Heart left ventricle (tissue), 16 donors: ENCODE measurements at regions not wholly inside any gene's neighbourhood (a gene's known extent, or its start where the extent isn't known, plus 50 kb on each side); places are given as distances from the start of the nearest gene placed in this dataset.
"Not testable (repeated sequence)": the region's sequence is repeated elsewhere in the genome, so short reads cannot be mapped to it uniquely, and the experiment has no call there.

ENCODE experiments used
- ATAC-seq, 4 donors: fragments of 200-7000 bp; cut with Tn5 transposase; one replicate each; pipeline ENCODE4 v1.9.1; 2020 to 2022; ENCODE audit warnings: moderate library complexity in 4 of 4, mild to moderate bottlenecking in 3 of 4, moderate number of reproducible peaks in 1 of 4
- DNase-seq, 5 donors: peaks; one replicate each; pipeline ENCODE4 v3.0.0-alpha.2; 2020
- H3K27ac ChIP-seq, 12 donors: fragments of 200-600 bp; sonication (generic) in 4 of 12; one replicate each; pipeline versions ENCODE4 v1.5.0 to v1.8.0; 2016 to 2022; ENCODE audit warnings: mild to moderate bottlenecking in 2 of 12
- H3K27me3 ChIP-seq, 9 donors: fragments of 200-600 bp; sonication (generic) in 2 of 9; one replicate each; pipeline versions ENCODE4 v1.5.1 to v1.8.0; 2016 to 2022; ENCODE audit warnings: mild to moderate bottlenecking in 3 of 9
- H3K36me3 ChIP-seq, 9 donors: fragments of 200-600 bp; sonication (generic) in 2 of 9; one replicate each; pipeline versions ENCODE4 v1.5.0 to v1.8.0; 2018 to 2022; ENCODE audit warnings: mild to moderate bottlenecking in 2 of 9
- H3K4me1 ChIP-seq, 12 donors: fragments of 200-600 bp; sonication (generic) in 4 of 12; one replicate each; pipeline versions ENCODE4 v1.5.0 to v1.8.0; 2016 to 2022; ENCODE audit warnings: mild to moderate bottlenecking in 3 of 12
- H3K4me3 ChIP-seq, 12 donors: fragments of 200-600 bp; sonication (generic) in 4 of 12; one replicate each; pipeline versions ENCODE4 v1.5.0 to v1.8.0; 2017 to 2022; ENCODE audit warnings: mild to moderate bottlenecking in 9 of 12, moderate library complexity in 4 of 12
- H3K9me3 ChIP-seq, 12 donors: fragments of 200-600 bp; sonication (generic) in 4 of 12; one replicate each; pipeline versions ENCODE4 v1.5.0 to v1.8.0; 2016 to 2022; ENCODE audit warnings: mild to moderate bottlenecking in 1 of 12
- WGBS, 4 donors: extraction: QIAGEN DNeasy Blood & Tissue Kit in 2 of 4; methylation state at CpG; one replicate each; pipeline versions ENCODE4 v1.1.5 to v1.1.7; 2013 to 2018; 5-methylcytosine and 5-hydroxymethylcytosine counted together
- intact Hi-C, 10 donors: fragments of 100-400 bp; cut with DNase I; formaldehyde crosslinking; loops; one replicate each; pipeline versions ENCODE4 v1.11.1 to v1.14.2; 2022
- donor health status: ischemic (EF 13 %, LVEDD 7.1; RV severe dilation, severe dysfunction).
- donor health status: healthy with polysubstance abuse.
- donor health status: DM: no; HTN: yes; CAD: no.
- donor health status: DM: no; HTN: no; CAD: no.
- donor health status: ischemic (EF 25% LVEDD 6.9; RV normal size, moderate dysfunction).
- donor health status: ischemic (EF 25% LVEDD 5.7; RV mildly dilated, moderate dysfunction).
- donor health status: healthy.
- donor health status: DM: yes; HTN: yes; CAD: no.
- donor health status: ischemic (EF 35%, LVEDD 5.7; RV mildly dilated, moderate dysfunction).
- donor health status: nonischemic (EF 11% LVEDD 7.7; RV severe dilation, severe dysfunction).
- donor health status: DM: yes; HTN: yes; CAD: no.
- donor health status: PGD.
- donor health status: ischemic (EF 29% LVEDD 5.4; RV normal size, mild dysfunction).
- donor health status: nonischemic (EF 23%, LVEDD 6.1; RV moderate dilation, normal function).

DNA sequence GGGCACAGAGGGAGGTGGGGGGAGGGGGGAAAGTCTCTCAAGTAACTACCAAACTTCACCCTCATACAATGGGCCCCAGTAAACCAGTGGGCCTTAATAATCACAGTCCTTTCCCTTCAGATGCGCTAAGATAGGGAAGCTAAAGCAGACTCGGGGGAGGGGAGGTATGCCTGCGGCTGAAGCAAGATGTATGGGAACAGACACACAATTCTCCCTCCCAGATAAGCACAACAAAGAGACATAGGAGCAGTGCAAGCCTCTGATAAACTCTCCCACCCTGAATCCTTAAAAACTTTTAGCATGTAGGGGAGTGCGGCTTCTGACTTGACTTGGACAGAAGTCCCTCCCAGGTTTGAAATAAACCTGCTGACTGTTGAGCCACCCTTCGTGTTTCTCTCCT lies 54.7 kb downstream of the PROP1 start:
- H3K27ac ChIP-seq, DNase-seq, H3K9me3 ChIP-seq, ATAC-seq, intact Hi-C loops, H3K4me1 ChIP-seq, H3K36me3 ChIP-seq, H3K27me3 ChIP-seq, H3K4me3 ChIP-seq: not testable (repeated sequence)
- 69 to 88% (median 75%) methylated on average over 5 of the region's 5 CpGs for WGBS, 4 donors

DNA sequence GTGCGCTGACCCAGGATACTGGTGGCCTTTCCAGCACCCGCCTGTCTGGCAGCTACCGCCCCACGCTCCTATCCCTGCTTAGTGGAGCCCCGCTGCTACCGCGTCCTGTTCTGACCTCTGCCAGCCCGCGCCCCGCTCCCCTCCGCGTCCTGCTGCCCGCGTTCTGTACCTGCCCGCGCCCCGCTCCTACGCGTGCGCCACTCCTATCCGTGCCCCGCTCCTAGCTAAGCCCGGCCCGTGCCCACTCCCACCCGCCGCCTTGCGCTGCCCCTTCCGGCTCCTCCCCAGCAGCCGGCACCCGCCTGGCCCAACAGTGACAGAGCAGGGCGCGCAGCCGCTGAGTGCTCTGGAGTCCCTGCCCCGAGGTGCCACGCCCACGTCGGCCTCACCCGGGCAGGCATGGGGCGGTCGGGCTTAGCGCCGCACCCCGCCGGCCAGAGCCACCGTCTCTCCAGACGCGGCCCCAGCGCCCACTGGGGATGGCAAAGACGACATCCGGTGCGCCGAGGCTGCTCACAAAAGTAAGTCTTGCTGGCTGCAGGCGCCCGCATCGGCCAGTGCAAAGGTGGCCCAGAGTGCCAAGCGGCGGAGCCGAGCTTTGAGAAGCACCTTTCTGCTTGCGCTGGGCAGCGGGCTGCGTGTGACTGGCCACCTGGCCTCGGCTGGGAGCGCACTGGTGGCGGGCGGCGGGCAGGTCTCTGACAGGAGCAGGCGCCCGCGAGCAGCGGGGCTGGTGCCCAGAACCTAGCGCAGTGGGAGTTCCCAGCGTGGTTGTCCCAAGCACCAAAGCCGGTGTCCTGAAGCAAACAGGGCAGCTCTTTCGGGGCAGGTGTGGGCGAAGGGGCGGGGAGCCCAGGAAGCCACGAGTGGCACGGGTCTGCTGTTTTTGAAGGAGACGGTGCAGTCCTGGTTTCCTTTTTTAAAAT lies 56.5 kb downstream of the PROP1 start:
- peak; percentile 34 to 85 (median 66) for ATAC-seq
- H3K9me3 ChIP-seq, H3K27me3 ChIP-seq, H3K36me3 ChIP-seq, H3K4me1 ChIP-seq, H3K27ac ChIP-seq, intact Hi-C loops, DNase-seq: not testable (repeated sequence)
- peak overlapping the region in 9 of 12 donors; percentile 27 to 50 (median 39) for H3K4me3 ChIP-seq
- 4 to 50% (median 8%) methylated on average over 5 to 79 of the region's 79 CpGs for WGBS, 4 donors

DNA sequence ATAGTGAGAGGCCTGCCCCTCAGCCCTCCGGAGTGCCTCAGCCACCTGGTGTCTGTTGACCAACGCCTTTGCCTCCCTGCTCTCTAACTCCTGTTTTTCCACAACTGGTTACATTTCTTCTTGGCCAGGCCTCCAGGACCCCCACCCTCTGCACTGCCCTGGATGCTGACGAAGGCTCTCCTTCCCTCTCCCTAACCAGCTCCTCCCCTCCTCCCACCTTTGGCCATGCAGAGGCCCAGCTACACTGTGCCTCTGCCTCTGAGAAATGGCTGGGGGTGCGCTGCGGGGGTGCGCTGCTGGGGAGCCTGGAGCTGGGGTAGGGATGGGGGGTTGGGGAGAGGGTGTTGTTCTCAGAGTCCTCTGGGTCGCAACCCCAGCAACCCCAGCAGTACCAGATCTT lies 57.3 kb downstream of the PROP1 start:
- H3K36me3 ChIP-seq, ATAC-seq, intact Hi-C loops, H3K4me1 ChIP-seq, H3K27me3 ChIP-seq, DNase-seq, H3K9me3 ChIP-seq, H3K27ac ChIP-seq: not testable (repeated sequence)
- WGBS, 4 donors, result 33 to 40% (median 37%) methylated on average over 6 to 7 of the region's 7 CpGs
- peak overlapping the region in 3 of 12 donors; percentile 39 to 50 (median 48) for H3K4me3 ChIP-seq

DNA sequence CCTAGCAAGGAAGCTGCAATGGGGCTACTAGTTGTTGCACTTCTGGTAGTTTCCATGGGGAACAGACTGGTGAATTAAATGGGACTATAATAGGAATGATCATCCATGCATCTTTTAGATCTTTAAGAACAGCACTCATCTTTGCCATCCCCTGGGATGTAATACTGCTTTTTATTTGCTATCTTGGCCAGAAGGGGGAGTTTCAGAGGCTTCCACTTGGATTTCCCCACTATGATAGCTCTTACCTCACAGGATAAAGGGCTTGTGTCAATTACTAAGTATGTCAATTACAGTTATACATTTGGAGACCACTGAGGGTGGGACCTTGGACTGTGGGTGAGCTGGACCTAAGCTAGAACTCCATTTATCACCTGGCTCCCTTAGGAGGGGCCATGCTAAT lies 61.8 kb downstream of the PROP1 start:
- DNase-seq, ATAC-seq, intact Hi-C loops: not testable (repeated sequence)

DNA sequence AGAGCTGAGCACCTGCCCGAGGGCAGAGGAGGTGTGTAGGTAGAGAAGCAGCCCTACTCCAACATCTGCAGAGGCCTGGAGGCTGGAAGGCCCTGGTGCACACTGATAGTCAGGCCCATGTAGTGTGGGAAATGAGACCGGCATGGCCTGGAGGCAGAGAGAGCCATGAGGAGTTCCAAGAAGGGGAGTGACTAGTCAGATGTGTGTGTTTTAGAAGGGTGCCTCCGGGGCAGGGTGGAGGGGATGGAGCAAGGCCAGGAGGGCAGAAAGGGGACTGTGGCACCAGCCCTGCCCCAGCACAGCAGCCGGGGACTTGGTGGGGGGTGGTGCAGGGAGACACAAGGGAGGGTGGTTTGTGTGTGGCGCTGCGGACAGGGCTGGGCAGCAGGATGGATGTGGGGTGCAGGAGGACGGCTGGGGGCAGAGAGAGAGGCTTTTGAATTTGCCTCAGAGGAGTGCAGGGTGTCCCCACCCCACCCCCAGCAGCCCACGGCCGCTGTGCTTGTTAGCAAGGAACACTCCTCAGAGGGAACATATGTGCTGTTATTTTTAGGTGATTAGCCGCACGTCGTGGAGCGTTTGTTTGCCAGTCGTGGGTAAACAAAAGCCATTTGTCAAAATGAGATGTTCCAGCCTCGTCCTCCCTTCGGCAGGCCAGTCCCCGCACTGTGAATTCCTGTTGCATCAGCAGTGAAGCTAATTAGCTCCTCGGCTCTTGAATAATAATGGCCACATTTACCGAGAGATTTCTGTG lies 65.6 kb downstream of the PROP1 start:
- peak in 2 of 5 donors; percentile 55 to 63 for DNase-seq
- intact Hi-C loops, H3K36me3 ChIP-seq, H3K27me3 ChIP-seq, H3K4me1 ChIP-seq, H3K9me3 ChIP-seq, H3K4me3 ChIP-seq: not testable (repeated sequence)
- peak overlapping the region in 1 of 12 donors; percentile 56 for H3K27ac ChIP-seq
- peak; percentile 86 to 96 (median 94) for ATAC-seq
- WGBS, 4 donors, result 25 to 35% (median 31%) methylated on average over 10 to 19 of the region's 19 CpGs

More for the DNA sequence above, 61.8 kb downstream of the PROP1 start:
- not testable (repeated sequence) for H3K36me3 ChIP-seq, H3K4me3 ChIP-seq, H3K9me3 ChIP-seq, H3K27ac ChIP-seq, H3K27me3 ChIP-seq, H3K4me1 ChIP-seq

DNA sequence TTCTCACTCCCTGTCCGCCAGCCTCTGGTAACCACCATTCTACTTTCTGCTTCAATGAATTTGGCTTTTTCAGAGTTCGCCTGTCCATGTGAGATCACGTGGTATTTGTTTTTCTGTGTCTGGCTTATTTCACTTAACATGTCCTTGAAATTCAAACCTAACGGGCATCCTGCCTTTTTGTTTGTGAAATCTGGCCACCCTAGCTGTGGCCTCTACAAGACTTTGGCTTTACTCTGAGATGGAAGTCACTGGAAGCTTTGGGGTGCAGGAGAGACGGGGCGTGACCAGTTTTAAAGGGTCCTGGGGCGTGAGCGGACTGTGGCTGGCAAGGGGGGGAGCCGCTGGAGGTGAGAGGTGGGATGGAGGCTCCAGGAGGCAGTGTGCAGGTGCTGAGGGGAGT lies 66.4 kb downstream of the PROP1 start:
- ATAC-seq, H3K36me3 ChIP-seq, H3K4me1 ChIP-seq, DNase-seq, H3K27ac ChIP-seq, intact Hi-C loops, H3K4me3 ChIP-seq, H3K27me3 ChIP-seq, H3K9me3 ChIP-seq: not testable (repeated sequence)
- 65 to 91% (median 83%) methylated on average over 5 to 9 of the region's 9 CpGs for WGBS, 4 donors

DNA sequence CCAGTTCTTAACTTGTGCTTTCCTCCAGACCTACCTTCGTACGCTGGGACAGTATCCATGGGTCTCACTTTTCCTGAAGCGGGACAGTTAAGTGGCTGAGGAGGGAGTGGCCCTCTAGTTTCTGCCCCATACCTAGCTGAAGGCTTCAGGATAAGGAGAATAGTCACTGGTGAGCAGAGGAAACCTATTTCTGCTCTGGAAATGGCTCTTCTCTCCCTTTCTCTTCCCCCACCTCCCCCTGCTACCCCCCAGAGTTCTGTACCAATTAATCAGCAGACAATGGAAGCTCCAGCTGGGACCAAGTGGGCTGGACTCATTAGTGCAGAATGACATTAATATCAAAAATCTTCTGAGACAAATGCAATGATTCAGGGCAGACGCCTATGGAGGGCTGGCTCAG lies 68.5 kb downstream of the PROP1 start:
- H3K36me3 ChIP-seq, intact Hi-C loops, H3K4me3 ChIP-seq, H3K9me3 ChIP-seq, ATAC-seq, H3K4me1 ChIP-seq, DNase-seq, H3K27ac ChIP-seq, H3K27me3 ChIP-seq: not testable (repeated sequence)
- whole genome bisulfite sequencing, 4 donors, result 100% methylated on average over 1 of the region's 4 CpGs; no CpG with 5 or more reads in 3 of the 4 donors

DNA sequence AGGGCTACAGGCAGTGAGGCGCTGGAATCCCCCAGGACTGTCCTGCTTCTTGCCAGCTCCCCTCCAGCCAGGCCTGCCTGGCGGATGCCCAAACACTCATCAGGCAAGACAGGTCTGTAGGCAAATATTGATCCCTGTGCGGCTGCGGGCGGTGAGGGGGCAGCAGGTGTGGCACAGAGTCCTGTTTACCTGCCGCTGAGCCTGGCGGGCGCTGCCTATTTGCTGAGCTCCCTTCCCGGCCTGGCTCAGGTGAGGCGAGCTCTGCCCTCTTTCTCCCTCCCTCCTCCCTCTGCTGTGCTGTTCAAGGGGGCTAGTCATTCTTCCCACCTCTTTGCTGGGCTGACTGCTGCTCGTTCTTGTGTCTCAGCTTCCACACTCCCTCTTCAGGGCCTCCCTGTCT lies 71.5 kb downstream of the PROP1 start:
- H3K9me3 ChIP-seq, DNase-seq, ATAC-seq, H3K4me1 ChIP-seq, H3K4me3 ChIP-seq, intact Hi-C loops, H3K36me3 ChIP-seq, H3K27me3 ChIP-seq, H3K27ac ChIP-seq: not testable (repeated sequence)
- 100% methylated on average over 2 of the region's 11 CpGs; no CpG with 5 or more reads in 3 of the 4 donors for WGBS, 4 donors

DNA sequence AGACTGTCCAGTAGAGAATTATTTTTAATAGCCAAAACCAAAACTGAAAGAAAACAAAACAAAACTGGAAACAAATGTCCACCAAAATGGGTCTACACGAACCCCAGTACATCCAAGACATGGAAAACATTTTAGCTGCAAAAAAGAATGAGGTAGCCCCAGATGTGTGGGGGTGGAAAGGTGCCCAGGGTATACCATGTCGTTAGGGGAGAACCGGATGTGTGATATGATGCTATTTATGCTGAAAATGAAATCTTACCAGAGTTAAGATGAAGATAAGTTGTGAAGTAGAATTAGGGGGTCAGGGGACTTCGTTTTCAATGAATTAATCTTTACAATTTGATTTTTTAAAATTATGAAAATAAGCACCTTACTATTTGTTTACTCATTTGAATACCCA lies 72.2 kb downstream of the PROP1 start:
- H3K27me3 ChIP-seq, H3K27ac ChIP-seq, H3K4me1 ChIP-seq, ATAC-seq, intact Hi-C loops, H3K9me3 ChIP-seq, H3K4me3 ChIP-seq, DNase-seq, H3K36me3 ChIP-seq: not testable (repeated sequence)
- 40 to 49% (median 46%) methylated on average over 3 of the region's 4 CpGs for WGBS, 4 donors

DNA sequence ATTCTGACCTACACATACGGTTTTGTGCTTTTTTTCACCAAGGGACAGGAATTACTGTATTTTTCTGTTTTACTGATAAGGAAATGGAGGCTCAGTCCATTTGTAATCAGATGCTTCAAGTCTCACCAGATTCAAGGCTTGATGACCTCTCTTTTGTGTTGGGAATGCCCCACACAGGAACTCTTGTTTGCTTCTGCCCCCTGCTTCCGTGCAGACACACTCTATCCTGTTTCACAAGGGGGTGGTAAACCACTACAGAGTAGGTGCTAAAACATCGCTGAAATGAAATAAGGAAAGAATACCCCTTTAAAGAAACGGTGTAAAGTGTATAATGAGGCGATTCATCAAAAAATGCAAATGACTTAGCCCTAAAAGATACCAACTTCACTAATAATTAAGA lies 72.9 kb downstream of the PROP1 start:
- ATAC-seq, intact Hi-C loops, H3K27ac ChIP-seq, H3K27me3 ChIP-seq, H3K4me1 ChIP-seq, DNase-seq, H3K4me3 ChIP-seq, H3K9me3 ChIP-seq, H3K36me3 ChIP-seq: not testable (repeated sequence)
- WGBS, 4 donors, result 68 to 86% (median 75%) methylated on average over 2 to 3 of the region's 5 CpGs

DNA sequence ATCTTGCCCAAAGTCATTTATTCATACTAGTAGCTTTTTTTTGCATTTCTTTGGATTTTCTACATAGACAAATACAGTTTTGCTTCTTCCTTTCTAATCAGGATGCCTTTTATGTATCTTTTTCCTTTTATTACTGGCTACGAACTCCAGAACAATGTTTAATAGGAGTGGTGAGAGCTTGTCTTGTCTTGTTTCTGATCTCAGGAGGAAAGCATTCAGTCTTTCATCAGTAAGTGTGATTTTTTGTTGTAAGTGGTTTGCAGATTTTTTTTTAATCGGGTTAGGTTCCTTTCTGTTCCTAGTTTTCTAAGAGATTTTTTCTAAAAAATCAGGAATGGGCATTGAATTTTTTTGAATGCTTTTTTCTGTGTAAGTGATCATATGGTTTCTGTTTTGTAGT lies 86.8 kb downstream of the PROP1 start:
- 72 to 82% (median 80%) methylated on average over 2 of the region's 2 CpGs for WGBS, 4 donors
- ATAC-seq, intact Hi-C loops, H3K9me3 ChIP-seq, H3K4me1 ChIP-seq, H3K36me3 ChIP-seq, DNase-seq, H3K27me3 ChIP-seq, H3K27ac ChIP-seq, H3K4me3 ChIP-seq: not testable (repeated sequence)
